SHP77 (cell line): ENCODE measurements at regions not wholly inside any gene's neighbourhood (a gene's known extent, or its start where the extent isn't known, plus 50 kb on each side); places are given as distances from the start of the nearest gene placed in this dataset.

Experiments
- DNase-seq, 2 experiments: peaks; one replicate each; lab custom pipeline; 2025; lab: John Stamatoyannopoulos, UW

DNA sequence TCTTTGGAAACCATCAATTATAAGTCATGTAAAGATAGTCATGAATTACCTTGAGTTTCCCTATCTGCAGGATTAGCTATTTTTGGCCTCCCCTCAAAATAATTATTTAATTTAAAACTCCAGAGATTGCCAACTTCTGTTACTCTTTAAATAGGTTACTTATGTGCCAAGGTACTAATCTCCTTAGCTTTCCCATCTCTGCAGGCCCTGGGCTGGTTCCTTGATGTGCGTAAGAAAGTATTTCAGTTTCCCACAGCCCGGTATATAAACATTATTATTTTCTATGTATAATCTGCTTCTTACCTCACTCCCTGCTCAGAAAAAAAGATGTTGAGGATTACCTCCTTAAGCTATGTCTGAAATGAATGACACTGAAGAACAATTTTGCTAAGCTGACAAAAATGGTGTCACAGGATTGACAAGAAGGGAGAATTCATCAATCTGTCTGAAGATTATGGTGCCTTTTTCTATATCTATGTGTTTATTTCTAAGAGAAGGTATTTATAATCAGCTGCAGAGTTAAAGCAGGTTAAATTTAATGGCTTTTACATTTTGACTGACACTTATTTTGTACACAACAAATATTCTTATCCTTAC, 1697.2 kb upstream of the PCDH20 start:
- no peak for DNase-seq

DNA sequence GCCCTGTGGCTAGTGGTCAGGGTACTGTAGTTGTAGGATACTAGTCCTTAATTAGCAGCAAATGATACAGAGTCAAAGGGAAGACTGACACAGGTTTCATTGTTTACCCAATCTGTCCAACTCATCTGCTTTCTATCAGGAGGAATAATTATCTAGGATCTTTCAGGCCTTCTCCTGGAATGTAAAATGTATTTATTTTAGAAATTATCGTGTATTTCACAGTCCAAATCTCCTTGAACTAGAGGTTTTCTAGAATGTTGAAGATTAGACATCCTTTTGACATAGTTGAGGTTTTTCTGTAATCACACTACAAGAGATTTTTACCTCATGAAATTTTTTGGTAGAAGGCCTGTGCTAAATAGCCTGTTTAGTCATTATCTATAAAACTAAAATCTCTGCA, 1694.8 kb upstream of the PCDH20 start:
- no peak for DNase-seq

DNA sequence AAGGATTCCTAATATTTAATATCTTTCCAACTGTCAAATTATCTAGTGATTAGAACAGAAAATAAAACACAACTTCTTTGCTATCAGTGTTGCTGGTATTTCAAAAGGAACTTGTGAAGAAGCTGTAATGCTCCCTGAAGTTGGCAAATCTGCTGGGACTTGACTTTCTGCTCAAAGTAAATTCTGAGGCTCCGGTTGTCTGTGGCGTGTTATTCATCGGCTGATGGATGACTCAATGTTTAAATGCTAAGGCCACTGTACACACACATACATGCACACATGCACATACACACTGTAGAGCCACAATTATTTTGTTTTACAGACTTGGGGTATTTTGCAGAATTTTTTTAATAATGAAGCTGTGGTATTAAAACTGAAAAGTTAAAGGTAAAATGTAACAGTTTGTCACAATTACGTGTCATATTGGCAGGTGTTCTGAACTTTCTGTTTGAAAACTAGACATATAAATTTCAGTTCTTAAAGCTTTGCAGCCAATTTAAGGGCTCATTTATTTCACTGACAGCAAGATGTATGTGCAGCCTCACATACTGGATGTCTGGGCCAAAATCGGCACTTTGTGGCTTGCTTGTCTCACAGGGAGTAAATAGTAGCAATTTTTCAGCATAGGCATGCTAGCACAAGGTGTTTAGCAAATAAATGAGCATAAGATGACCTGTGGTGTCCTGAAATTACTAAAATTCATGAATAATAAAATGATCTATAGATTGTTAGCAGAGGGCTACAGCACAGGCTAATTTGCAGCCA, 1691.7 kb upstream of the PCDH20 start:
- peak; percentile 13 to 20 for DNase-seq

DNA sequence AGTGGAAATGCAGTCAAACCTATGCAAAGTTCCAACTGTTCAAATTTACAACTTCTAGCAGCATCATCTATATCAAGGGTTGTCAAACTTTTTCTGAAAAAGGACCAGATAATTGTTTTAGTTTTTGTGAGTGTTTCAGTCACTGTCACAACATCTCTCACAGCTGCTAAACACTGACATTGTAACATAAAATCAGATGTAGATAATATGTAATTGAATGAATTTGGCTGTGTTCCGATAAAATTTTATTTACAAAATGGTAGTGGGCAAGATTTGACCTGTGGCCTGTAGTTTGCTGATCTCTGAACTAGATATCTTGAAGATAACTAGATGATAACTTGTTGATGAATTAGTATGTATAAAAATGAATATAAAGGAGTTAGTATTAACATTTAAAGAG, 1679.1 kb upstream of the PCDH20 start:
- no peak for DNase-seq

DNA sequence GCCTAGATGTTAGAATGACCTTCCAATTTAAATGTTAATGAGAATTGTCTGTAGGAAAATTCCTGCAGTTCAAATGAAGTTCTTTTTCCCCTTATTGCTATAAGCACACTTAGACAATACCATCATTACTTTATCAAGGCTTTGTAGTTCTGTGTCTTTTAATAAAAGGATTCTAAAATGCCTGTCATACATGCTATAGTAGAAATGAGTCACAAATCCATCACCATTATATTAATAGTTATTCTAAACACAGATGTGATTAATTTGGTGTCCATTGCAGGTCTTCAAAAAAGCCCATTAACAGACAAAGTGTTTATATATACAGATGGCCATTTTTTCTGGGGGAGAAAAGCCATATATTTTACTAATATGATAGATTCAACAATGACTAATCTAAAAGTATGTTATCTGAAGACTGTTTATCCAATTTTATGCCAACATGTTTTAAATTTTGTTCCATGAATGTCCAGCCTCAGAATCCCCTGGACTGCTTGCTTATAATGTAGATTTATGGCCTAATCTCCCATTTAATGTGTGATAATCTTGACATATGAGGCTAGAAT, 1678.3 kb upstream of the PCDH20 start:
- no peak for DNase-seq

DNA sequence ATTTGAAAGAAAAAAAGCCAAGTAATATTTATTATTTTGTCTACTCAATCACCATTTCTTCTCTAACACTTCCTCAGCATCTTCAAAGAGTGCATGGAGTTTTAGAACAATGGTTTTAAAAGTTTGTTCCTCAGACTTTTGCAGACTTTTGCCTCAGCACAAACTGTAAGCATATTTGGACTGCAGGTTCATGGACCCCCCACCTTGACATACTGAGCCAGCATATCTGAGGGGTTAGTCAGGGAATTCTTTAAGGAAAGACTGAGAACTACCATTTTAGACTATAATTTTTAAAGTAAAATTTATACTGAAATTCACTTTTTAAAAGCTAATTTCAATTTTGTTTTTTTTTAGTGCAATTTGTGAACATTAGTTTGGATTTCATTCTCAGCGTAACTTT, 1676.8 kb upstream of the PCDH20 start:
- DNase-seq, result no peak

DNA sequence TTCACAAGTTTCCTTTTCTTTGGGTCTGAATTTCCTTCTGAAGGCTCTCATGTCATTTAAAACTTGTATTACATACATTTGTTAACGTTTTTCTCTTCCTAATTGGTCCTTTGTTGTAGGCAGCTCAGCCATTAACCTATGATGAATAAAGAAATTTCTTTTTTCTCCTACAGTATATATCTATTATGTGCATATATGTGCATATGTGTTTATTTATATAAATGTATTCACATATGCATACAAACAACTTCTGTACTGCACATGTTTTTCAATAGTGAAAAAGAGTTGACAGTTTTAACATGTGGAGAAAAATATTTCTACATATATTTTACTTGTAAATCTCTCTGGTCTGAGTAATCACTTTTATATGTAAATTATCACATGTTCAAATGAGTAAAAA, 1674.9 kb upstream of the PCDH20 start:
- no peak for DNase-seq

DNA sequence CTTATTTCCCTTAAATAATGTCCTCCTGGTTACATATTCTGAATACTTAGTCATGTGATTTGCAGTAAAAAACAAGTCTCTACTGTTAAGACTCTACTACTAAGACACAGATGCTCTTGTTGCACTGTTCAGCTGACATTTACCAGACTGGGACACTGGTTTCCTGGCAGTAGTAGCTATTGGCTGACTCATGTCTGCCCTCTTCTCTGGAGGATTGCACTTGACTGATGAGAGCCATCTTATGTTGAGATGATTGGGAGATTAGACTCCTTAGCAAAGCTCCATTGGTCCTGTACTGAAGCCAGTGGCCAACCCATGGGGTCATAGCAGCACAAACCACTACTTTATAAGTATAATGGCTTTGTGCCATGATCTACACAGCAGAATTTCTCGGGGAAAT, 1672.6 kb upstream of the PCDH20 start:
- no peak for DNase-seq

DNA sequence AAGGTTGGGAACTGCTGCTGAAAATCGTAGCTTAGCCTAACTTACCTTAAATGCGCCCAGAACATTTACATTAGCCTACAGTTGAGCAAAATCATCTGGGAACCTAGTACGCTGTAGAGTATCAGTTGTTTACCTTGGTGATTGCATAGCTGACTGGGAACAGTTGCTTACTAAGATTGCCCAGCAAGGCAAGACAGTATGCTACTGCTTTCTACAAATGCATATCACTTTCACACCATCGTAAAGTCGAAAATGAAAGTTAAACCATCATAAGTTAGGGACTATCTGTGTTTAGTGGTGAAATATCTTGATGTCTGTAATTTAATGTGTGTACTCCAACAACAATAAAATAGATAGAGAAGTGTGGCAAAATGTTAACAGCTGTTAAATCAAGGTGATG, 1670.6 kb upstream of the PCDH20 start:
- no peak for DNase-seq

DNA sequence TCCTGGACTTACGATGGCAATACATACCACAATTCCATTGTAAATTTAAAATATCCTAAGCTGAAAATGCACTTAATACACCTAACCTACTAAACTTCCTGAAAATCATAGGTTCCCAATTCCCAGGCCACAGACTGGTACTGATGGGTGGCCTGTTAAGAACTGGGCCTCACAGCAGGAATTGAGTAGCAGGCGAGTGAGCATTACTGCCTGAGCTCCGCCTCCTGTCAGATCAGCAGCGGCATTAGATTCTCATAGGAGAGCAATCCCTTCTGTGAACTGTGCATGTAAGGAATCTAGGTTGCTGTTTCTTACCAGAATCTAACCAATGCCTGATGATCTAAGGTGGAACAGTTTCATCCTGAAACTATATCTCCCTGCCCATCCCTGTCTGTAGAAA, 1670.2 kb upstream of the PCDH20 start:
- no peak for DNase-seq

DNA sequence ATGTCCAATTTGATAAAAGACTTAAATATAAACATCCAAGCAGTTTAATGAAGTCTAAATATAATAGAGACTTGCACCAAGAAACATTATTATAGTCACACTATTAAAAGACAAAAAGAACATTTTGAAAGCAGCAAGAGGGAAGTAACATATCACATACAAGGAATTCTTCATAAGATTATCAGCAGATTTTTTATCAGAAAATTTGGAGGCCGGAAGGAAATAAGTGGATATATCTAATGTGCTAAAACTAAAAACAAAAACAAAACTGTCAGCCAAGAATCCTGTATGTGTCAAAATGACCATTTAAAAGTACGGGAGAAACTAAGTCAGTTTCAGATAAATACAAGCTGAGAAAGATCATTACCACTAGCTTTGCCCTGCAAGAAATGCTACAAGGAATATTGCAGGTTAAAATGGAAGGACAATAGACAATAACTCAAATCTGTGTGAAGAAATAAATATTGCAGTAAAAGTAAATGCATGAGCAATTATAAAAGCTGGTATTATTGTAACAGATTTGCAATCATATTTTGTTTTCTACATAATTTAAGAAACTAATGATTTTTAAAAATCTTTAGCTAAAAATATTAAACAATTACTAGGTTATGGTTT, 1665.9 kb upstream of the PCDH20 start:
- DNase-seq, result no peak

DNA sequence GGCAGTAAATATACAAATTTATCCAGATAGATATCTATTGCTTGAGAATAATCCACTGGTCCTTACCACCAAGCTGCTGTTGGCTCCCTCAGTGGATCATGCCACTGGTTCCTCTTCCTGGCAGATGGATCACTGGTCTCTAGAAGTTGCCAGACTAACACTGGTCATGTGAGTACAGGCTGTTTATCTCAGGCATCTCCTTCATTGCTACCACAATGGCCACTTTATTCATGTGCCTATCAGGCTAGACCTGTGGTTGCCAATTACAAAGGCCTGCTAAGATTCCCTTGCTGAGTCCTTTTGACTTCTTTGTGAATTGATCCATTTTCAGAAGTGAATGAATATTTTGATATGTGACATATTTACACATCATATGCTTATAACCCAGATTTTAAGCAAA, 1659.5 kb upstream of the PCDH20 start:
- DNase-seq, result no peak

DNA sequence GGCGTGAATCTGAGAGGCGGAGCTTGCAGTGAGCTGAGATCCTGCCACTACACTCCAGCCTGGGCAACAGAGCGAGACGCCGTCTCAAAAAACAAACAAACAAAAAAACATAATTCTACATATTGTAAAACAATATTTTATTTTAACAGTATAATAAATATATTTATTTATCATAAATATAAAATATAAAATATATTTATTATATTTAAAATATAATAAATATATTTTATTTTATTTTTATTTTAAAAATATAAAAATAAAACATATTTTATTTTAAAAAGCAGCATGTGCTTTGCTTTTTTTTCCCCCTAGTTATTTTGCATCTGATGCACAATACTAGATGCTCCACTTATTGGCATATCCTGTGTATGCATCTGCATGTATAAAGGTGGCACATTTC, 1634.6 kb upstream of the PCDH20 start:
- DNase-seq, result no peak

DNA sequence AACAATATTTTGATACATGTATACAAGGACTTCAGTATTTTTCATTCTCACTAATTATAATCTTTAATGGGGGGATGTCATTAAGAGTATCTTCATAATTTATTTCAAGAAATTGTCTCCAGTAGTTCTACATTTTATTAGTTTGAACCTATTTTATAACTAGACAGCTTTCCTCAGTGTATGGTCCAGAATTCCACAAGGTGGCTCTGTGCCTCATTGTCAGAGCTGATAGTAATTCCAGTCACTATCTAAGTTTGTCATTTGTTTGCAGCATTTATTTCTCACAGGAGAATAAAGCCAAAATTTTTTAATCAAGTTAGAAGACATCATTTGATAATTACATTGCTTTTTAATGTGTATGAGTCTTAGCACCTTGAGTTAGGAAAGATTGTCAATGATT, 1633.0 kb upstream of the PCDH20 start:
- DNase-seq, result no peak

DNA sequence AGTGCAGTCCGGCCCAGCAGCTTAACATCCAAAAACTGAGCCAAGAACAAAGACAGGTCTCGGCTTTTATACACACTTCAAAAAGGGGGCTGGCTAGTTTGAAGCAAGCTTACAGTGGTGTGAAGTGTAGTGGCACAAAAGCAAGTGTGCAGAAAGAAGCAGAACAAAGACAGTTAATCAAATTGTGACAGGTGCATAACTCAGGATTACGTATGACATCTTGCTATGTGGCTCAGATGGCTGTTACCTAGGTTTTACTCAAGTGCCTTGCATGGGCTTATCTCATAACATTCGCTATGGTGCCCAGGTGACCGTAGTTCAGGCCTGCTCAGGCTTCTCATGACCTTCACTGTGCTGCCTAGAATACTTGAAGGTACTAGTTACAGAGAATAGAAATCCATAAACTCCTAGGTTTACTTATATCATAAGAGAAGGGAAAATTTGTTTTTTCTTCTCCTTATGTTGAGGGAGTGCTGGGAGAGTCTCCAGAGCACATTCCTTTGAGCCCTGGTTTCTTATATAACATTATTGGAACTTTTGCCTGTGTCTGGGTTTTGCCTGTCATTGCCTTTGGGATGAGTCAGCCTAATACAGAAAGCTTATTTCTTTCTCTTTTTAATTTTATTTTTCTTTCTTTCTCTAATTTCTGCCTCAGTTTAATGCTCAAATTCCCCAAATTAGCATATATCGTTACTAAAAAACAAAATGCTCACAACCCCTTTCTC, 1629.1 kb upstream of the PCDH20 start:
- DNase-seq, result no peak

DNA sequence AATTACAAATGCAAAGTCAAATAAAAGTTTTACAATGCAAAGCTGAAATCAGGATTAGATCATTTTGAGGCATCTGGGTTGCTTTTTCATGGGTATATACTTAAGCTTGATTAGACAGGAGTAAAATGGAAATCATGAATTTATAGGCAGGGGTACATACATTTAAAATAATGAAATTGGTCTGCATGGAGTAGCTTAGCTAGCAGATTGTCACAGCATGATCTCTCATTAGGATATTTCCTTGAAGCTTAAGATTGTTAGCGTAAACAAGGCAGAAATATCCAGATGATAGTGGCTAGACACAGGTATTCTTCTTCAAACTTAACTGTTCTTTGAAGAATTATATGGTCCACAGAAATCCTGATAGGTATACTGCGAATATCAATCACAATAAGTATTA, 1627.0 kb upstream of the PCDH20 start:
- DNase-seq, result no peak

DNA sequence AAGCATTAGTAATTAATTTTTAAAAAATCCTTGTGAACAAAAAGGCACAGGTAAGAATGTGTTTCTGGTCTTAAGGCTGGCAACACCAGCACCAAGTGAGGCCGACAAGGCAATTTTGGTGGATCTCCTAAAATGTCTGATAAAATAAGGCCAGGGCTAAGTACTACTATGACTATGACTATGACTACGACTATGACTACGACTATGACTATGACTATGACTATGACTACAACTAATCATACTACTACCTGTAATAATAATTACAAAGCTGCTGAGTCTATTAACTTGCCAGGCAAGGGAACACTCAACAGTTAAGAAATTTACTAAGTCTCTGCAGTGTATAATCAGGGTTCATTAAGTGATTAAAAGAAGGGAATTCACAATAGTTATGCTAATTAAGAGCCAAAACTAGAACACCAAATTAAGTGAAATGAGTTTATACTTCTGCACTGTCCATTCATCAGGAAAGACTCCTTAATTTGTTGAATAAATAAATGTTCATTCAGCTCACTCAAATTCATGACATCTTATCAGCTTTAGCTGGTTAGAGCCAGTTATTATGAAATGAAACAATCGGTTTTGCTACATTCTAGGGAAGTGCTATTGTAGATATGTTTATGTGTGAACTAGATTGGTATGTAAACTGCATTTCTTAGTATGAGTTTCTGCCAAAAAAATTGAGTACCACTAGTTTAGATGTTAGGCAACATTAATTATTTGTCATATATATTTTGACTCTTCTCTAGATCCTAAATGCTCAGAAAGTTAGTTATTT, 1626.2 kb upstream of the PCDH20 start:
- no peak for DNase-seq

DNA sequence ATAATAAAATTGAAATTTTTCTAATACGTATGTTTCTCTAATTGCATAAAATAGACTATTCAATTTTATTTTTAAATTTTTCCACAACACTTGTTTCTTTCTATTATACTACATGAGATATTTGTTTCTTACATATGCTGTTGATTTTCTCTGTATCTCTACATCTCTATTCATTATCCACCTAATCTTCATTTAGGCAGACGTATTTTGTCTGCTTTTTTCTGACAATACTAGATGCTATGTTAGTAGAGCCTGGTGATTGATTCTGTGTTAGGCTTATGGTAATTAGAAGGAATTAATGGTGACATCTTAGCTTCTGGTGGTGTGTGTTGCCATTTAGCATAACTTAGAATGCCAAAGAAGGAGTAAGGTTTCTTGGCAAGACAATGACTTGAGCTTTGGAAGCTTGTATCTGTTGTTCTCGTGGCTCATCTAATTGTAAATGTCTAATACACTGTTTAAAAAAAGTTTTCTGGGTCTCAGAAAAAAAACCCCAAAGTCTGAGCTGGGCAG, 1610.7 kb upstream of the PCDH20 start:
- no peak for DNase-seq

DNA sequence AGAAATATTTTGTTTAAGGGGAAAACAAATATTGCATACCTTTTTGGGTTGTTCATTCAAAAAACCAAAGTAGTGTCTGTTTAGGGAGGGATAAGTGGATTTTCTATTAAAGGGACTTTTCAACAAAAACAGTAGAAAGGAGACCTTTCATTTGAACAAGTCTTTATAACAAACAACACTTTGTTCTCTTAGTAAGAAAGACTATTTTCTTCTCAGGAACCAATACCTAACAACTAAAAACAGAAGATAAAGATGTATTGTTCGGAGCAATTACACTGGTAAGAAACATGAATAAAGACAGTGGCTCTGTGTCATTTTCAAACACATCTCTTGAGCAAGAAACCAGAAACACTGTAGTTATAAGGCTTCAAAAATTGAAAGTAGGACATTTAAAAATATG, 1610.1 kb upstream of the PCDH20 start:
- DNase-seq, result no peak

DNA sequence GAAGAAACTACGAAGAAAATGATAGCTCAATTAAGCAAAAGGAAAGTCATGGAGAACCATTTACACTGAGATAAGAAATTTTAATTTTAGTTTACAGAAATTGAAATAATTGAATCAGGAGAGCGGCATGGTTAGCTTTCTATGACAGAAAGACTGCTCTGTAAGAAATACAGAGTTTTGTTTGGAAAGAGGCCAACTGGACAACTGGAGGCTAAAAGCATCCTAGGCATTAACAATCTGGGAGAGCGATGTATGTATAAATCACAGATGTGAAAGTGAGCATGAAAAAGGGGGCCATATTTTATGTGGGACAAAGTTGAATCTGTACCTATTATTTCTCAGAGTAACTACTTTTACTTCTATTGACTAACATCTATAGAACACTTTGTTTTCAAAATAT, 1608.8 kb upstream of the PCDH20 start:
- DNase-seq, result no peak

DNA sequence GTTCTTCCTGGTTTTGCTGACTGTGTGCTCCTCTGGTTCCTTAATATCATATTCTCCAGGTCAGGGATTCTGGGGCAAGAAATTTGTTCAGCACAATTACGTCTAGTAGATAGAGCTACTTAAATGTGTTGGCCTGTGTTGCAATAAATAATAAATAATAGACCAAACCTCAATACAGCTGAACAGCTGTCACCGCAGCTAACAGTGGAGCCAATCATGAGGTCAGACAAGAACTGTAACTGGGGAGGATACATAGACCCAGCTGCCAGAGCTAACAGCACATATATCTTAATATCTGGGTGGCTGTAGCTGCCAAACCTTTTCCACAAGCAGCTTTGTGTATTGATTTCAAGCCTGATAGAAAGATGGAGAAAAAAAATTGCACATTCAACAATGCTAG, 1596.3 kb upstream of the PCDH20 start:
- no peak for DNase-seq
